A549 (cell line): ENCODE measurements at regions not wholly inside any gene's neighbourhood (a gene's known extent, or its start where the extent isn't known, plus 50 kb on each side); places are given as distances from the start of the nearest gene placed in this dataset.

ENCODE experiments used
- ATAC-seq, 2 experiments: fragments of 200-7000 bp in 1 of 2; fragments of >200 bp in 1 of 2; cut with Nextera tagmentation in 1 of 2; cut with Tn5 transposase in 1 of 2; 3 replicates each; pipeline versions ENCODE4 v1.8.0 to v1.9.1; 2018 to 2020; ENCODE audit warnings: mild to moderate bottlenecking in 1 of 2, moderate library complexity in 1 of 2
- CTCF ChIA-PET: fragments of 300-600 bp; sonication (Branson Sonifier 250); formaldehyde crosslinking; extraction: SDS; loops from one replicate; lab custom pipeline; 2021; ENCODE audit warnings: antibody characterized with exemption, inconsistent platforms; lab: Yijun Ruan, JAX
- POLR2A ChIA-PET: fragments of 350-600 bp; formaldehyde crosslinking; extraction: SDS; loops from one replicate; lab custom pipeline; 2021; ENCODE audit warnings: antibody characterized with exemption, inconsistent platforms; lab: Yijun Ruan, JAX
- DNase-seq, 2 experiments: peaks; one replicate each; pipeline versions ENCODE4 v3.0.0 to v3.0.0-alpha.2; 2011 to 2016; ENCODE audit warnings: low read depth in 1 of 2, low spot score in 1 of 2
- FAIRE-seq: peaks from 2 replicates; lab custom pipeline; 2011; peaks lifted over from hg19 to GRCh38; lab: Jason Lieb, UNC
- H3K27ac ChIP-seq, 2 experiments: fragments of >200 bp; sonication (Bioruptor Twin); formaldehyde crosslinking; 3 replicates each; pipeline ENCODE4 v1.5.1; 2016 to 2017
- H3K4me1 ChIP-seq: fragments of >200 bp; sonication (Bioruptor Twin); formaldehyde crosslinking; 3 replicates; pipeline ENCODE4 v1.6.1; 2016
- H3K4me2 ChIP-seq: fragments of >200 bp; sonication (Bioruptor Twin); formaldehyde crosslinking; 3 replicates; pipeline ENCODE4 v1.6.1; 2016
- H3K4me3 ChIP-seq: fragments of >200 bp; sonication (Bioruptor Twin); formaldehyde crosslinking; 3 replicates; pipeline ENCODE4 v1.5.1; 2016
- H3K9me3 ChIP-seq: fragments of >200 bp; sonication (Bioruptor Twin); formaldehyde crosslinking; 3 replicates; pipeline ENCODE4 v1.6.1; 2016
- CHD2 ChIP-seq: fragments of 150-350 bp; IDR thresholded peaks from 2 replicates; pipeline ENCODE4 v1.6.1; 2014; ENCODE audit warnings: low read length; ENCODE audit not compliant: partially characterized antibody
- EHF ChIP-seq: fragments of 250-450 bp; sonication (Bioruptor Pico); IDR thresholded peaks from 2 replicates; pipeline ENCODE4 v1.5.0; 2020; ENCODE audit warnings: mild to moderate bottlenecking
- ESRRA ChIP-seq: fragments of 150-350 bp; IDR thresholded peaks from 2 replicates; pipeline ENCODE4 v1.6.1; 2014; ENCODE audit warnings: mild to moderate bottlenecking, low read length, borderline replicate concordance
- FOSL2 ChIP-seq, 2 experiments: fragments of 450-650 bp in 1 of 2; fragments of >200 bp in 1 of 2; sonication (Bioruptor Twin) in 1 of 2; formaldehyde crosslinking; IDR thresholded peaks; 2 replicates each; pipeline versions ENCODE4 v1.5.0 to v1.6.1; 2016 to 2020; ENCODE audit warnings: mild to moderate bottlenecking in 1 of 2, moderate library complexity in 1 of 2
- FOXS1 ChIP-seq: fragments of 250-450 bp; sonication (Bioruptor Pico); IDR thresholded peaks from 2 replicates; pipeline ENCODE4 v1.5.0; 2020; ENCODE audit warnings: mild to moderate bottlenecking, moderate library complexity
- GATA3 ChIP-seq: IDR thresholded peaks from 2 replicates; pipeline ENCODE4 v1.6.1; 2012; ENCODE audit warnings: borderline replicate concordance
- HDAC2 ChIP-seq: fragments of 200-600 bp; sonication (generic); IDR thresholded peaks from 2 replicates; pipeline ENCODE4 v1.6.1; 2016
- HEYL ChIP-seq: fragments of 250-450 bp; sonication (Bioruptor Pico); IDR thresholded peaks from 2 replicates; pipeline ENCODE4 v1.8.0; 2021; ENCODE audit warnings: mild to moderate bottlenecking, moderate library complexity
- HOXA7 ChIP-seq: fragments of 250-450 bp; sonication (Bioruptor Pico); IDR thresholded peaks from 2 replicates; pipeline ENCODE4 v1.5.0; 2020; ENCODE audit warnings: mild to moderate bottlenecking, moderate library complexity
- HOXB5 ChIP-seq: fragments of 250-450 bp; sonication (Bioruptor Pico); IDR thresholded peaks from 2 replicates; pipeline ENCODE4 v1.5.0; 2020; ENCODE audit warnings: mild to moderate bottlenecking, moderate library complexity
- JUNB ChIP-seq: fragments of >200 bp; sonication (Bioruptor Twin); formaldehyde crosslinking; IDR thresholded peaks from 2 replicates; pipeline ENCODE4 v1.6.1; 2016
- KDM1A ChIP-seq: fragments of 200-600 bp; sonication (generic); IDR thresholded peaks from 2 replicates; pipeline ENCODE4 v1.6.1; 2016; ENCODE audit warnings: low read depth, mild to moderate bottlenecking
- KDM5A ChIP-seq: fragments of 200-600 bp; sonication (generic); IDR thresholded peaks from 2 replicates; pipeline ENCODE4 v1.6.1; 2016; ENCODE audit warnings: antibody characterized with exemption, mild to moderate bottlenecking
- MYC ChIP-seq: IDR thresholded peaks from 2 replicates; pipeline ENCODE4 v1.6.1; 2012; ENCODE audit warnings: mild to moderate bottlenecking, inconsistent platforms, low read length, improper control_type of control experiment, borderline replicate concordance
- NFE2L2 ChIP-seq: fragments of 150-350 bp; conservative IDR thresholded peaks from 2 replicates; pipeline ENCODE4 v1.6.1; 2014; ENCODE audit warnings: low read length
- NPAS2 ChIP-seq: fragments of 250-450 bp; sonication (Bioruptor Pico); IDR thresholded peaks from 2 replicates; pipeline ENCODE4 v1.8.0; 2022; ENCODE audit warnings: mild to moderate bottlenecking, moderate library complexity, borderline replicate concordance
- NR3C1 ChIP-seq: fragments of >200 bp; sonication (Bioruptor Twin); formaldehyde crosslinking; IDR thresholded peaks from 3 replicates; pipeline ENCODE4 v1.6.1; 2017
- POLR2A ChIP-seq: IDR thresholded peaks from 2 replicates; pipeline ENCODE4 v1.6.1; 2012; ENCODE audit warnings: mild to moderate bottlenecking, low read length
- RFX5 ChIP-seq: fragments of 450-650 bp; IDR thresholded peaks from 2 replicates; pipeline ENCODE4 v1.7.1; 2014; ENCODE audit warnings: antibody characterized with exemption, mild to moderate bottlenecking, moderate library complexity
- SMC3 ChIP-seq: fragments of >200 bp; sonication (Bioruptor Twin); formaldehyde crosslinking; IDR thresholded peaks from 3 replicates; pipeline ENCODE4 v1.6.1; 2018; ENCODE audit warnings: inconsistent platforms
- TFCP2L1 ChIP-seq: fragments of 250-450 bp; sonication (Bioruptor Pico); IDR thresholded peaks from 2 replicates; pipeline ENCODE4 v1.5.0; 2021; ENCODE audit warnings: mild to moderate bottlenecking
- ZC3H11A ChIP-seq: fragments of 450-650 bp; IDR thresholded peaks from 2 replicates; pipeline ENCODE4 v1.6.1; 2014; ENCODE audit warnings: antibody characterized with exemption, mild to moderate bottlenecking
- ZFP36 ChIP-seq: fragments of 450-650 bp; IDR thresholded peaks from 2 replicates; pipeline ENCODE4 v1.6.1; 2014; ENCODE audit warnings: borderline replicate concordance; ENCODE audit not compliant: partially characterized antibody
- ZNF302 ChIP-seq: fragments of 250-450 bp; sonication (Bioruptor Pico); IDR thresholded peaks from 2 replicates; pipeline ENCODE4 v1.9.0; 2021; ENCODE audit warnings: inconsistent platforms, mild to moderate bottlenecking, moderate library complexity
- WGBS: methylation state at CpG from one replicate; pipeline ENCODE4 v1.1.6; 2017; ENCODE audit errors: missing lambda C conversion rate; 5-methylcytosine and 5-hydroxymethylcytosine counted together
- TF ChIP-seq, protein P1 (sequence below): fragments of 250-450 bp; sonication (Bioruptor Pico); IDR thresholded peaks from 2 replicates; pipeline ENCODE4 v1.5.0; 2020; ENCODE audit warnings: low read depth, mild to moderate bottlenecking, moderate library complexity
- TF ChIP-seq, protein P2 (sequence below): IDR thresholded peaks from 2 replicates; pipeline ENCODE4 v1.6.1; 2012
- TF ChIP-seq, protein P3 (sequence below): fragments of >200 bp; sonication (Bioruptor Twin); formaldehyde crosslinking; IDR thresholded peaks from 3 replicates; pipeline ENCODE4 v1.6.1; 2016
- TF ChIP-seq, protein P4 (sequence below): IDR thresholded peaks from 2 replicates; pipeline ENCODE4 v1.6.1; 2012; ENCODE audit warnings: low read depth, borderline replicate concordance

DNA sequence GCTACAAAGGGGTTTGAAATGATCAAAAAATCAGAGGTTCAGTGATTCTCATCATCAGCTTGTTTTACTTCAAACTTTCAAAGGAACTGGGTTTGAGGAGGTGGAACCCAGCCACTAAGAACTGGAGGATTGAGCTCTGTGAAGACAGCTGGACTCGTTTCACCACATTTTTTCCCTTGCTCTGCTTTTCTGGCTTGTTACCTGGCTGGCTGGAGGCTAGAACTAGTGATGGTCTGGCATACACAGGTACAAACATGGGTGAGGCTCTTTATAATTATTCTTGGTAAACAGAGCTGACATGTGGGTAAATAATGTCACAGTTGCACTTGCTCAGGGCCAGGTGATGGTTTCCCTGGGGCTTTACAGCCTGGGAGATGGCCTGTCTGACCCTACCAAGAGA is 352.5 kb downstream of the FGFR2 start:
- Histone ChIP-seq H3K27ac (no peak overlapping the region), H3K9me3 (no peaks in the 10 kb centered on the region), H3K4me2 (no peak overlapping the region), H3K4me3 (no peak overlapping the region), H3K4me1 (no peaks in the 10 kb centered on the region)
- POLR2A ChIA-PET: no interaction called here
- 0% methylated on average over 1 of the region's 1 CpG for WGBS
- ATAC-seq (no peak), DNase-seq (no peak), FAIRE-seq (no peak)
- TF ChIP-seq NPAS2: no peak
- no peak for TF ChIP-seq FOXS1 (CRISPR knock-in tag)
- no peak for TF ChIP-seq ZC3H11A
- TF ChIP-seq NFE2L2: no peak
- TF ChIP-seq, protein P1, sequence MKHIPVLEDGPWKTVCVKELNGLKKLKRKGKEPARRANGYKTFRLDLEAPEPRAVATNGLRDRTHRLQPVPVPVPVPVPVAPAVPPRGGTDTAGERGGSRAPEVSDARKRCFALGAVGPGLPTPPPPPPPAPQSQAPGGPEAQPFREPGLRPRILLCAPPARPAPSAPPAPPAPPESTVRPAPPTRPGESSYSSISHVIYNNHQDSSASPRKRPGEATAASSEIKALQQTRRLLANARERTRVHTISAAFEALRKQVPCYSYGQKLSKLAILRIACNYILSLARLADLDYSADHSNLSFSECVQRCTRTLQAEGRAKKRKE (CRISPR knock-in tag): no peak
- TF ChIP-seq SMC3: no peak
- TF ChIP-seq CHD2: no peak
- no peak for TF ChIP-seq FOSL2 (IDR thresholded peaks at IDR 0.05)
- no peak for TF ChIP-seq FOSL2 (CRISPR knock-in tag; IDR thresholded peaks at IDR 0.05)
- no peak for TF ChIP-seq JUNB
- CTCF ChIA-PET: no interaction called here

DNA sequence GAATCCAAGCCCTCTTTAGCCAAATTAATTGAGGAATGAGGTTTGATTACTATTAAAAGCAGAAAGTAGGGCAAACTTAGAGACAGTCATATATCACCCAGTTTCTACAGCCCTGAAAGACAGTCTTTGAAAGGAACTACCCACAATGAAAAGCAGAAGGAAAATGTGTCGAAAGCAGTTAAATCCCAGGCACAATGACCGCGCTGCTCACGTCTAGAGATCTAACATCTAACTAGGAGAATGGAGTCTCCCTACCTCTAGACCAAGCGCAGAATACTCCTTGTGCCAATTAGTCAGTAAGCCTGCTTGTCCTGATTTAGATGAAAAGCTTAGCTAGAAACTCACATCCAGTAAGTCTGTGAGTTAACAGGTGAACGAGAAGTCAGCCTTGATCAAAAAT is 350.0 kb downstream of the FGFR2 start:
- ChIA-PET CTCF (no interaction called here), POLR2A (no interaction called here)
- no peak for FAIRE-seq
- Histone ChIP-seq H3K9me3 (no peaks in the 10 kb centered on the region), H3K27ac (no peak overlapping the region), H3K4me1 (no peaks in the 10 kb centered on the region), H3K4me3 (no peak overlapping the region), H3K4me2 (no peak overlapping the region)
- WGBS: 43% methylated on average over 6 of the region's 6 CpGs
- TF ChIP-seq GATA3 (no peak), CHD2 (no peak), RFX5 (no peak), KDM5A (no peak), TFCP2L1 (CRISPR knock-in tag) (no peak), EHF (CRISPR knock-in tag) (no peak), HOXA7 (CRISPR knock-in tag) (no peak), ZNF302 (no peak), JUNB (no peak)
- TF ChIP-seq, protein P2, sequence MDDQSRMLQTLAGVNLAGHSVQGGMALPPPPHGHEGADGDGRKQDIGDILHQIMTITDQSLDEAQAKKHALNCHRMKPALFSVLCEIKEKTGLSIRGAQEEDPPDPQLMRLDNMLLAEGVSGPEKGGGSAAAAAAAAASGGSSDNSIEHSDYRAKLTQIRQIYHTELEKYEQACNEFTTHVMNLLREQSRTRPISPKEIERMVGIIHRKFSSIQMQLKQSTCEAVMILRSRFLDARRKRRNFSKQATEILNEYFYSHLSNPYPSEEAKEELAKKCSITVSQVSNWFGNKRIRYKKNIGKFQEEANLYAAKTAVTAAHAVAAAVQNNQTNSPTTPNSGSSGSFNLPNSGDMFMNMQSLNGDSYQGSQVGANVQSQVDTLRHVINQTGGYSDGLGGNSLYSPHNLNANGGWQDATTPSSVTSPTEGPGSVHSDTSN: no peak
- DNase-seq: no peak
- ATAC-seq: no peak

DNA sequence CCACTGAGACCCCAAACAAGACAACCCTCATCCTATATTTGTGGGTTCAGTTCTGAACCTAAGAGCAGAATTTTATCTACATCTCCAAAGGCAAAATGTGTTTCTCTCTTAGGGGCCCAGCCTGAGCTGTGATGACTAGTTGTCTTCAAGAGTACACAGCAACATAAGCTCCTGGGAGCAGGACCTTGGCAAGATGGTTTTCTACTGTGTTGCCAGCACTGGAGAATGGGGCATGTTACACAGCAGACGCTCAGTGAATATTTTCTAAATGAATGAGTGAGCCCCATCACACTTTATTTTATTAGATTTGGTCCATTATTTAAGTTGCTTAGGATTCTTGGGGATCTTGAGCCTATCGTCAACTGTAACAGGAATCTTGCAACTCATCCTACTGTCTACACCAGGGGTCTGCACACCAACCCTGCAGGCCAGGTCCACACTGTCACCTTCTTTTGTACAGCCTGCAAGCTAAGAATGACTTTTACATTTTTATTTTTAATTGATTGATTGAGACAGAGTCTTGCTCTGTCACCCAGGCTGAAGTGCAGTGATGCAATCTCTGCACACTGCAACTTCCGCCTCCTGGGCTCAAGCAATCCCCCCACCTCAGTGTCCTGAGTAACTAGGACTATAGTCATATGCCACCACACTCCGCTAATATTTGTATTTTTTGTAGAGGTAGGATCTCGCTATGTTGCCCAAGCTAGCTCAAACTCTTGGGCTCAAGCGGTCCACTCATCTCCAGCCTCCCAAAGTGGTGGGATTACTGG is 347.1 kb downstream of the FGFR2 start:
- DNase-seq: no peak
- H3K9me3 ChIP-seq: no peaks in the 10 kb centered on the region
- WGBS: 18% methylated on average over 6 of the region's 6 CpGs
- no peaks in the 10 kb centered on the region for H3K4me1 ChIP-seq
- no peak overlapping the region for H3K4me2 ChIP-seq
- CTCF ChIA-PET: no interaction called here
- no peak overlapping the region for H3K4me3 ChIP-seq
- ATAC-seq: no peak
- no peak for FAIRE-seq
- H3K27ac ChIP-seq: no peak overlapping the region
- no peak for TF ChIP-seq POLR2A
- no peak for TF ChIP-seq KDM1A
- TF ChIP-seq ZNF302: no peak
- no peak for TF ChIP-seq ZFP36
- POLR2A ChIA-PET: no interaction called here

DNA sequence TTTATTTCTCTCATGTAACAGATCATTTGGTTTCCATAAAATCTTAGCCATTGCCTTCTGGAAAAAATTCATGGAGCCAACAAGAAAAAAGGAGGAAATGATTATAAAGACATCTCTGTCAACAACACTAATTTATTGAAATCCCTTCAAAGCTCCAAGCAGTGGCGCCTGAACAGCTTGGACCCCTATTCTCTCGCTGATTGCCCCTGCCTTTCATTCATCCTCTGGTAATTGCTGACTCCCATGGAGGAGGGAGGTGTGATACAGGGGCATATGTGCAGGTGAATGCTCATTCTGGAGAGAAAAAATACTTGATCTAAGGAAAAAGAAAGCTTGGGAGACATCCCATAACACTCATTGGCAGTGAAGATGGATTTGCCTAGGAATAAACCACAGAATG is 345.5 kb downstream of the FGFR2 start:
- FAIRE-seq: no peak
- Histone ChIP-seq H3K4me1 (no peaks in the 10 kb centered on the region), H3K9me3 (no peaks in the 10 kb centered on the region), H3K4me3 (no peak overlapping the region), H3K4me2 (no peak overlapping the region), H3K27ac (no peak overlapping the region)
- no peak for ATAC-seq
- POLR2A ChIA-PET: no interaction called here
- DNase-seq: no peak
- CTCF ChIA-PET: interaction anchor here (1.1 kb wide), 1 partner anchor 8 kb away, joined by 4 read pairs; no protein-coding TSS in a partner anchor
- WGBS: 5% methylated on average over 2 of the region's 2 CpGs
- TF ChIP-seq NR3C1: no peak
- no peak for TF ChIP-seq HDAC2
- no peak for TF ChIP-seq HOXB5
- TF ChIP-seq MYC: no peak
- TF ChIP-seq, protein P3, sequence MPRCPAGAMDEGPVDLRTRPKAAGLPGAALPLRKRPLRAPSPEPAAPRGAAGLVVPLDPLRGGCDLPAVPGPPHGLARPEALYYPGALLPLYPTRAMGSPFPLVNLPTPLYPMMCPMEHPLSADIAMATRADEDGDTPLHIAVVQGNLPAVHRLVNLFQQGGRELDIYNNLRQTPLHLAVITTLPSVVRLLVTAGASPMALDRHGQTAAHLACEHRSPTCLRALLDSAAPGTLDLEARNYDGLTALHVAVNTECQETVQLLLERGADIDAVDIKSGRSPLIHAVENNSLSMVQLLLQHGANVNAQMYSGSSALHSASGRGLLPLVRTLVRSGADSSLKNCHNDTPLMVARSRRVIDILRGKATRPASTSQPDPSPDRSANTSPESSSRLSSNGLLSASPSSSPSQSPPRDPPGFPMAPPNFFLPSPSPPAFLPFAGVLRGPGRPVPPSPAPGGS: no peak
- TF ChIP-seq HEYL (CRISPR knock-in tag): no peak
- TF ChIP-seq, protein P2: no peak
- no peak for TF ChIP-seq ZNF302
- TF ChIP-seq ESRRA: no peak
- TF ChIP-seq, protein P4, sequence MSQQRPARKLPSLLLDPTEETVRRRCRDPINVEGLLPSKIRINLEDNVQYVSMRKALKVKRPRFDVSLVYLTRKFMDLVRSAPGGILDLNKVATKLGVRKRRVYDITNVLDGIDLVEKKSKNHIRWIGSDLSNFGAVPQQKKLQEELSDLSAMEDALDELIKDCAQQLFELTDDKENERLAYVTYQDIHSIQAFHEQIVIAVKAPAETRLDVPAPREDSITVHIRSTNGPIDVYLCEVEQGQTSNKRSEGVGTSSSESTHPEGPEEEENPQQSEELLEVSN: no peak
- TF ChIP-seq TFCP2L1 (CRISPR knock-in tag): no peak
- TF ChIP-seq NFE2L2: no peak
